ENCODE measurements at regions not wholly inside any gene's neighbourhood (a gene's known extent, or its start where the extent isn't known, plus 50 kb on each side); places are given as distances from the start of the nearest gene placed in this dataset.

DNA sequence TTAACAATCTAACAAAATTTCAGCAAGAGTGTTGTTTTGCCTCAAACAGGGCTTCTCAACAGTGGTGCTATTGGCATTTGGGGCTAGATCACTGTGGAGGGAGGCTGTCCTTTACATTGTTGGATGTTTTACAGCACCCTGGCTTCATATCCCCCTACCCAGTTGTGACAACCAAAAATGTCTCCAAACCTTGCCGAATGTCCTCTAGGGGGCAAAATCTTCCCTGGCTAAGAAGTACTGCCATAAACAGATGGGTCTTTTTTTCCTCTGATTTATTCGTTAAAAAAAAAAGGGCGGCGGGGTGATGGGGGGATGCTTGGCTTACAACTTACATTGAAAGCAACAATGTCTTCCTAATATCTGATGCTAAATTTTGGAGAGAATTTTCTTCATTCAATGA lies 207.6 kb upstream of the CCDC150 start:
- CTCF ChIA-PET: interaction anchor here (1.4 to 4.3 kb wide), 7 partner anchors 9 to 153 kb away, joined by 3 to 39 read pairs (median 5); no protein-coding TSS in a partner anchor
- no peak overlapping the region for H2AFZ ChIP-seq (ENCODE audit: low read depth, low read length)
- H3K4me3 ChIP-seq (replicated peaks in 1 of 3; ENCODE audit: insufficient read depth in 1 of 3, low read depth in 1 of 3, low read length in 3 of 3): no peak overlapping the region
- no peaks in the 10 kb centered on the region for H3K9me1 ChIP-seq (replicated peaks; ENCODE audit: control insufficient read depth, extremely low read depth, insufficient read depth, low read length)
- no TSS peak for BruUV-seq (replicated peaks)
- intact Hi-C loops (cut with micrococcal nuclease) (loop anchor here (5.0 kb wide), 1 partner anchor 60 kb away; no protein-coding TSS in a partner anchor), dilution Hi-C loops (cut with MboI; ENCODE audit: extremely low pct_ligation_motif_present, low sequenced_read_pairs) (no loop called here)
- POLR2A ChIA-PET: no interaction called here
- peaks cover 55% of the 10 kb centered on the region for H3K4me1 ChIP-seq (ENCODE audit: control insufficient read depth, extremely low read depth, insufficient read depth, low read length)
- no peaks in the 10 kb centered on the region for H3K79me2 ChIP-seq (ENCODE audit: control insufficient read depth, insufficient read depth, low read length)
- H3K9ac ChIP-seq (replicated peaks; ENCODE audit: extremely low read depth, insufficient read depth, low read length): no peak overlapping the region
- no peaks in the 10 kb centered on the region for H3K27me3 ChIP-seq (ENCODE audit: control insufficient read depth in 2 of 2, insufficient read depth in 2 of 2, low read length in 2 of 2)
- no peaks in the 10 kb centered on the region for H3K9me3 ChIP-seq (replicated peaks; ENCODE audit: control insufficient read depth, insufficient read depth, low read length)
- no peaks in the 10 kb centered on the region for H4K20me1 ChIP-seq (replicated peaks; ENCODE audit: control insufficient read depth, extremely low read depth, insufficient read depth, low read length)
- TF ChIP-seq, protein P1, sequence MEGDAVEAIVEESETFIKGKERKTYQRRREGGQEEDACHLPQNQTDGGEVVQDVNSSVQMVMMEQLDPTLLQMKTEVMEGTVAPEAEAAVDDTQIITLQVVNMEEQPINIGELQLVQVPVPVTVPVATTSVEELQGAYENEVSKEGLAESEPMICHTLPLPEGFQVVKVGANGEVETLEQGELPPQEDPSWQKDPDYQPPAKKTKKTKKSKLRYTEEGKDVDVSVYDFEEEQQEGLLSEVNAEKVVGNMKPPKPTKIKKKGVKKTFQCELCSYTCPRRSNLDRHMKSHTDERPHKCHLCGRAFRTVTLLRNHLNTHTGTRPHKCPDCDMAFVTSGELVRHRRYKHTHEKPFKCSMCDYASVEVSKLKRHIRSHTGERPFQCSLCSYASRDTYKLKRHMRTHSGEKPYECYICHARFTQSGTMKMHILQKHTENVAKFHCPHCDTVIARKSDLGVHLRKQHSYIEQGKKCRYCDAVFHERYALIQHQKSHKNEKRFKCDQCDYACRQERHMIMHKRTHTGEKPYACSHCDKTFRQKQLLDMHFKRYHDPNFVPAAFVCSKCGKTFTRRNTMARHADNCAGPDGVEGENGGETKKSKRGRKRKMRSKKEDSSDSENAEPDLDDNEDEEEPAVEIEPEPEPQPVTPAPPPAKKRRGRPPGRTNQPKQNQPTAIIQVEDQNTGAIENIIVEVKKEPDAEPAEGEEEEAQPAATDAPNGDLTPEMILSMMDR (IDR thresholded peaks at IDR 0.05; ENCODE audit: extremely low read depth in 1 of 2, insufficient read depth in 1 of 2, low read depth in 1 of 2, low read length in 2 of 2): peak; percentile 29 to 38
- TF ChIP-seq FOS (IDR thresholded peaks at IDR 0.05; ENCODE audit: borderline replicate concordance, insufficient read depth, low read length) (no peak), GATA2 (IDR thresholded peaks at IDR 0.05; ENCODE audit: insufficient read depth, insufficient read length, low read depth, low read length) (no peak)
- DNase-seq (ENCODE audit: low read depth, low spot score) (peak; percentile 28), FAIRE-seq (no peak)
- H3K36me3 ChIP-seq (ENCODE audit: control insufficient read depth in 2 of 2, extremely low read depth in 1 of 2, insufficient read depth in 2 of 2, low read length in 2 of 2): no peaks in the 10 kb centered on the region
- peak overlapping the region; percentile 49 for H3K4me2 ChIP-seq (ENCODE audit: insufficient read depth, low read length)
- no peak overlapping the region for H3K27ac ChIP-seq (ENCODE audit: insufficient read depth, low read depth, low read length)

DNA sequence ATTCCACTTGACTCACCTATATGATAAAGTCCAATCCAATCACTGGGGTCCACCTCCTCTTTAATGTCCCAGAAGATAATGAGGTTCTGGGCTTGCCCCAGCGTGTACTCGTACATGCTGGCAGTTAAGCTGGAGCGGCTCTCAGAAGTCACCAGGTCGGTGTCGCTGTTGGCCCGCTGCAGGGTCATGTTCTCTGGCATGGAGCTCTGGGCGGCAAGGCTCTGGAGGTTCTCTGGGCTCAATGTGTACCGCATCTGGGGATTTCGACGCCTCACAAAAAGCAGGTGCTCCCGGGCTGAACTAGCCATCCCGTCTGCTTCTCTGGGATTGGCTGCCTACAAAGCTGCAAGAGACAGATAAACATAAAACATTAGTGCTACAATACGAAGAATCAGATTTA lies 206.4 kb upstream of the CCDC150 start:
- H3K36me3 ChIP-seq (ENCODE audit: control insufficient read depth in 2 of 2, extremely low read depth in 1 of 2, insufficient read depth in 2 of 2, low read length in 2 of 2): no peaks in the 10 kb centered on the region
- H3K79me2 ChIP-seq (ENCODE audit: control insufficient read depth, insufficient read depth, low read length): no peaks in the 10 kb centered on the region
- dilution Hi-C loops (cut with MboI; ENCODE audit: extremely low pct_ligation_motif_present, low sequenced_read_pairs): no loop called here
- ChIA-PET POLR2A (no interaction called here), CTCF (interaction anchor here (1.2 to 4.3 kb wide), 9 partner anchors 10 to 154 kb away, joined by 3 to 39 read pairs (median 4); no protein-coding TSS in a partner anchor)
- intact Hi-C loops (cut with micrococcal nuclease): loop anchor here (5.0 kb wide), 1 partner anchor 61 kb away; no protein-coding TSS in a partner anchor
- H3K27me3 ChIP-seq (ENCODE audit: control insufficient read depth in 2 of 2, insufficient read depth in 2 of 2, low read length in 2 of 2): no peaks in the 10 kb centered on the region
- no peak overlapping the region for H3K27ac ChIP-seq (ENCODE audit: insufficient read depth, low read depth, low read length)
- H3K4me1 ChIP-seq (ENCODE audit: control insufficient read depth, extremely low read depth, insufficient read depth, low read length): peaks cover 46% of the 10 kb centered on the region
- no TSS peak for BruUV-seq (replicated peaks)
- H3K9ac ChIP-seq (replicated peaks; ENCODE audit: extremely low read depth, insufficient read depth, low read length): no peak overlapping the region
- TF ChIP-seq POLR2AphosphoS5 (IDR thresholded peaks at IDR 0.05; ENCODE audit: insufficient read depth, low read depth, low read length) (no peak), GATA2 (IDR thresholded peaks at IDR 0.05; ENCODE audit: insufficient read depth, insufficient read length, low read depth, low read length) (no peak), POLR2A (IDR thresholded peaks at IDR 0.05; ENCODE audit: low read depth, low read length) (no peak), FOS (IDR thresholded peaks at IDR 0.05; ENCODE audit: borderline replicate concordance, insufficient read depth, low read length) (no peak), EZH2 (IDR thresholded peaks at IDR 0.05; ENCODE audit: borderline replicate concordance, low read depth, low read length, severe bottlenecking) (no peak), MYC (IDR thresholded peaks at IDR 0.05; ENCODE audit: low read depth, low read length) (no peak), JUN (IDR thresholded peaks at IDR 0.05; ENCODE audit: borderline replicate concordance, insufficient read depth, insufficient read length, low read depth) (no peak)
- TF ChIP-seq, protein P2, sequence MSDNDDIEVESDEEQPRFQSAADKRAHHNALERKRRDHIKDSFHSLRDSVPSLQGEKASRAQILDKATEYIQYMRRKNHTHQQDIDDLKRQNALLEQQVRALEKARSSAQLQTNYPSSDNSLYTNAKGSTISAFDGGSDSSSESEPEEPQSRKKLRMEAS (IDR thresholded peaks at IDR 0.05; ENCODE audit: insufficient read depth, insufficient read length): no peak
- TF ChIP-seq, protein P1 (IDR thresholded peaks at IDR 0.05; ENCODE audit: extremely low read depth in 1 of 2, insufficient read depth in 1 of 2, low read depth in 1 of 2, low read length in 2 of 2): no peak
- no peak for DNase-seq (ENCODE audit: low read depth, low spot score)
- H2AFZ ChIP-seq (ENCODE audit: low read depth, low read length): no peak overlapping the region
- FAIRE-seq: no peak
- H3K9me1 ChIP-seq (replicated peaks; ENCODE audit: control insufficient read depth, extremely low read depth, insufficient read depth, low read length): no peaks in the 10 kb centered on the region
- H3K4me3 ChIP-seq (replicated peaks in 1 of 3; ENCODE audit: insufficient read depth in 1 of 3, low read depth in 1 of 3, low read length in 3 of 3): no peak overlapping the region
- H3K9me3 ChIP-seq (replicated peaks; ENCODE audit: control insufficient read depth, insufficient read depth, low read length): no peaks in the 10 kb centered on the region
- H3K4me2 ChIP-seq (ENCODE audit: insufficient read depth, low read length): no peak overlapping the region
- no peaks in the 10 kb centered on the region for H4K20me1 ChIP-seq (replicated peaks; ENCODE audit: control insufficient read depth, extremely low read depth, insufficient read depth, low read length)

Measured in endothelial cell of umbilical vein (primary cell).